GM19351 (cell line): ENCODE measurements at regions not wholly inside any gene's neighbourhood (a gene's known extent, or its start where the extent isn't known, plus 50 kb on each side); places are given as distances from the start of the nearest gene placed in this dataset.
"Not testable (repeated sequence)": the region's sequence is repeated elsewhere in the genome, so short reads cannot be mapped to it uniquely, and the experiment has no call there.

ENCODE experiments used
- ATAC-seq: cut with Tn5 transposase; IDR thresholded peaks from one replicate; pipeline ENCODE4 v1.9.1; 2021; ENCODE audit warnings: mild to moderate bottlenecking, moderate library complexity; ENCODE audit not compliant: unreplicated experiment

DNA sequence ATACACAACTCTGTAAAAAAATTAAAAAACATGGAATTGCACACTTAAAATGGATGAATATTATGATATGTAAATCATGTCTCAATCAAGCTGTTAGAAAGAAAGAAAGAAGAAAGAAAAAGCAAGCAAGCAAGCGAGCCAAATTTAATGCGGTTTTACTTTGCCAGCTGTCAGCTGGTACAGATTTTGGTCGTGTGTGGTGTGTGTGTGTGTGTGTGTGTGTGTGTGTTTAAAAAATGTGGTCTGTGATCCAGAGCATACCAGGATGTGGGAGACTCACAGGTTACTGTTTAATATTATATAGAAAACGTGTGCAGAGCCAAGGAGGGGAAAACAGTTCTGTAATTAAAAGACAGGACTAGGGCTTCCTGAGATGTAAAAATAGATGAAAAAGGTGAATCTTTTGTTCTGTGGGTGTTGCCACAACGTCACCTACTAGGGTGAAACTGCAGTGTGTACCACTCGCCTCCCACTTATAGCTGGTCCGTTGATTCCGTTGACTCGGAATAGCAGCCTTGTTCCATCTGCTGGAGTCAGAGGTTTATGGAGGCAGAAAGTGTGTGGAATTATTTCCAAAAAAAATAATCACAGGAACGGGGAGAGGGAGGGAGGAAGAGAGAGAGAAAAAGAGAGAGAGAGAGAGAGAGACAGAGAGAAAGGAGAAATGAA lies 197.7 kb downstream of the BCAS1 start:
- ATAC-seq, result peak; percentile 58

DNA sequence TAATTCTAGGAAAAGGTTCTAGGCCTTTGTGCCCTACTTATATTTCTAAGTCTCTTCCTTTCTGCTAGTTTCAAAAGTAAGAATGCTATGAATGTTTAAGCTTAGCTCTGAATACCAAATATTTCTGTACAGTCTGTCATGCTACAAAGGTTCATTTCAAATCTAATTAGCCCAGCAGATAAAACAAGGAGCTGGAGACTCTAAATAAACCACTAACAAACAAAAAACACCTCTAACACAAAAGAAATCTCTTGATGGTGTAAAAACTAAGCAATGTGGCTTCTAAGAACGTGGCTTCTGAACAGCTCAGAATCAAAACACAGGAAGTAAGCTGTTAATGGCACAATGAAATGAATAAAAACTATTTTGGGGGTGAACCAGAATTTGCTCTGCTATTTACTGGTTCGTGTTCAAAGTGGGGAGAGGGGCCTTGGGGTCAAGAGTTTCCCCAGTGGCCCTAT lies 198.3 kb downstream of the BCAS1 start:
- ATAC-seq, result no peak

DNA sequence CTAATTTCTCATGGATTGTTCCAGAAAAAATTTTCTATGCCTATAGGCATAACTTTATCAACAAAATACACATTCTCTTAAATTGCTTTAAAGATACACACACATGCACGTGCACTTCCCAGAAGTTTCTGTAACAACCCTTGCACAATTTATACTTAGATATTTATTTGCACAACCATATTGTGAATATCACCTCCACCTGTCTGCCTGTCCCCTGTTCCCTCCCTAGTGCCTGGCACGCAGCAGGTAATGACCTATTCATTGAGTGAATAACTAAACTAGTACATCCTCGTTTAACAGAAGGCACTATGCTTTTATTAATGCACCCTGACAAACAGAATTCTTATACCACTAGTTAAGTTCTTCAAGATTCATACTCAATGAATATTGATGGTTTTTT lies 198.9 kb downstream of the BCAS1 start:
- no peak for ATAC-seq

DNA sequence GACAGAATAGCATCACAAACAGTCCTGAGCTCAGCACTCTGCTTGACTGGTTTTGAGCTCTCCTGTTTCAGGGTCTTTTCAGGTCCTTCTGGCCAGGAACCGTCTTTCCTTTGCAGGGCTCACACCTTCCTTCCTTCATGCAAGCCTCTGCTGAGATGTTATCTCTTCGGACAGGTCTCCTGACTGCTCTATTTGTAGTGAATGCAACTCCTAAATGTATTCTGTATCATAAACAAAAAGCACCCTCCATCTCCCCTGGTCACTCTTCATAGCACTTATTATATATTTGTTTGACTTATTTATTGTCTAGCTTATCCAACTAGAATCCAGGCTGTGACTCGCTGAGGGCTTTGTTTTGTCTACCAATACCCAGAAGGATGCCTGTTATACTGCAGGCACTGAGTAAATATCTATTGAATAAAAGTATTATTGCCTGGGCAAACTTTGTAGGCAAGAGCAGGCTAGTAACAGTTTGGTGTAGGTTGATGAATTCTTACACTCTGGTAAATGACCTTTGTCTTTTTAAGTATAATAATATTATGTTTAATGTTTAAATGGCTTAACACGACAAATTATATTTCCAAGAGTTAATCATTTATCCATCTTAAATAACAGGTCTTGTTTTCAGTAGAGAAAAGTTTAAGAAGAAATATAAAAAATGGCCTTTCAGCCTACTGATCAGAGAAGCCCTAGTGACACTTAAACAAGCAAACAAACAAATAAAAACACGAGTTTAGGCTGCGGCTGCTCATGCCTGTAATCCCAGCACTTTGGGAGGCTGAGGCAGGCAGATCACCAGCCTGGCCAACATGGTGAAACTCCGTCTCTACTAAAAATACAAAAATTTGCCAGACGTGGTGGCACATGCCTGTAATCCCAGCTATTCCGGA lies 199.7 kb downstream of the BCAS1 start:
- no peak for ATAC-seq

DNA sequence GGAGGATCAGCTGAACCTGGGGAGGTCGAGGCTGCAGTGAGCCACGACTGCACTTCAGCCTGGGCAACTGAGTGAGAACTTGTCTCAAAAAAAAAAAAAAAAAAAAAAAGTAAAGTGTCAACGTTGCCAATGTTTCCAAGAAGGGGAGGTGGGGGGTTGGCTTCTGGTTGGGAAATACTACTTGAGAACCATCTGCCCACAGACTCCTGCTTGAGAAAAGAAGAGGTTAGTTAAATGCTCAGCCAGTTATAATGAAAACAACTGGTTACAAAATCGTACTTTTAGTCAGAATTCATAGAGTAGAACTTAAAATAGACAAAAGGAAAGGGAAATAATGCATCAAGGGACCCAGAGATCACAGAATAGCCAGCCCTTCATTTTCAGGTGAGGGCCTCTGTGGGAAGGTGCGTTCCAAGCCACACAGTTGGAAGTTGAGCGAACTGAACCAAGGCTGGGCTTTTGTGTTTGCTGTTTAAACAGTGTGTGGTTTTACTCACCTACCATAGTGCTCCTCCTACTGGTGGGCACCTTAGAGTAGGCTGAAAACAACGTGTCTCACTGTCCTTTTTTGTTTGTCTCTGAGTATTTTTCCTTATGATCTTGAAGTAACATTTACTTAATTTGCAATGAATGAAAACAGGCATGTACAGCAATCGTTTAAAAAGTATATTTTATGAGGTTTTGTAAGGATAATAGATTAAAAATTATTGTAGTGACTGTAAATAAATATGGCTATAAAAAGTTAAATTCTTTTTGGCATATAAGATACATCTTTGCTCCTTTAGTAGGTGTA lies 200.7 kb downstream of the BCAS1 start:
- ATAC-seq, result peak; percentile 52

DNA sequence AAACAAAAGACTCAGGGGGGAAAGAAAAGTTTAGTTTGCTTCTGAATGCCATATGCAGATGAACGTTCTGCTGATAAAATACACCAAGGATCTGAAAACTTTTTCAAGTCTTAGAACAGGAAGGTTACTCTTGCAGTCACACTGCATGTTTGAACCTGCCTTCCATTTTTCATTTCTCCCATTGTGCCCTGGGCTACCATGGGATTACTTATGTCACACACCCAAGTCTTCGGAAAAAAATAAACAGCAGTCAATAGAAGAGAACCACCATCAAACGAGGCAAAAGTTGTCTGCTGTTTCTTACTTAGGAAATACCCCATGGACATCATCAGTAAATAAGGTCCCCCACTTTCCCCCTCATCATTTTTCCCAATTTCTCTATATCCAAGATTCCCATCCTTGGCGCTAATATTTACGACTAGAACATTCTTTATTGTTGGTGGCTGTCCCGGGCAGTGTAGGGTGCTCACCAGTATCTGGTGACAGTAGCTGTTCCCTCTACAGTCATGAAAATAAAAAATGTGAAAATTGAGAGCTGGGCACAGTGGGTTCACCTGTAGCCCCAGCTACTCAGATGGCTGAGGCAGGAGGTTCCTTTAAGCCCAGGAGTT lies 202.5 kb downstream of the BCAS1 start:
- no peak for ATAC-seq

DNA sequence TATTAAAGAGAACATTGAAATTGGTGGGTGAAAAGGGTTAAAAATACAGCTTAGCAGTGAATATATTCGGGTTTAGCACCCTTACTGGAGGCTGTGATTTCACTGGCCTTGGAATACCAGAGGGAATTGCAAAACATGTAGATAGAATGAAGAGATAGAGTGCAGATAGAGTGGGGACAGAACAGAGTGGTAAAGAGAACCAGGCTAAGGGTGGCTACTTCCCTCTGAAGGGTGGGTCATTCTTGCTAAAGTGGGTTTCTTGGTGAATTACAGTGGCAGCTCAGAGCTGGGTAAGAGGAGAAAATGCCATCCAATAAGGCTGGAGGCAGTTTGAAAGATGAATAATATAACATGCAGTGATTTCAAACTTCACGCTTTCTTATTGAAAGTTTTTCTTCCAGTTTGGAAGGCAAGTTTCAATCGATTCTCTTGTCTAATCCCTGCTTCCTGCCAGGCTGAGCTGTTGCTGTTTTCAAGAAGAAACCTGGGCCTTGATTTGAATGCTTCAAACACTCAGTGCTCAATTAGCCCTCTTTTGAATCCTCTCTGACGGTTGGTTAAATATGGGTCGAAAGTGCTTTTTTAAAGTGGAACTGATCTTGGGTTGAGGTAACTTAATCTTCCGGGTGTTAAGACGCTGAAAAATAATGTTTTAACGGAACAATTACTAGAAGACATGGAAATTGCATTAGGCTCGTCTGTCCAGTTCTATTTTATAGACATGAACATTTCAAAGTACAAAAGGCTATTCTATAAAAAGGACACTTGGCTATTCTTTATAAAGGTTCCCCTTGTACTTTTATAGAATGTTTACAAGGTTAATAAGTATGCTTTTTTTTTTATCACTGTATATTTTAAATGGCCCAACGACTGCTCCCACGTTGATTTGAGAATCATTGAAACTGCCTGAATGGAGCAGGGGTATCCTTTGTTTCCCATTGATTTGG lies 203.3 kb downstream of the BCAS1 start:
- peak; percentile 65 for ATAC-seq

DNA sequence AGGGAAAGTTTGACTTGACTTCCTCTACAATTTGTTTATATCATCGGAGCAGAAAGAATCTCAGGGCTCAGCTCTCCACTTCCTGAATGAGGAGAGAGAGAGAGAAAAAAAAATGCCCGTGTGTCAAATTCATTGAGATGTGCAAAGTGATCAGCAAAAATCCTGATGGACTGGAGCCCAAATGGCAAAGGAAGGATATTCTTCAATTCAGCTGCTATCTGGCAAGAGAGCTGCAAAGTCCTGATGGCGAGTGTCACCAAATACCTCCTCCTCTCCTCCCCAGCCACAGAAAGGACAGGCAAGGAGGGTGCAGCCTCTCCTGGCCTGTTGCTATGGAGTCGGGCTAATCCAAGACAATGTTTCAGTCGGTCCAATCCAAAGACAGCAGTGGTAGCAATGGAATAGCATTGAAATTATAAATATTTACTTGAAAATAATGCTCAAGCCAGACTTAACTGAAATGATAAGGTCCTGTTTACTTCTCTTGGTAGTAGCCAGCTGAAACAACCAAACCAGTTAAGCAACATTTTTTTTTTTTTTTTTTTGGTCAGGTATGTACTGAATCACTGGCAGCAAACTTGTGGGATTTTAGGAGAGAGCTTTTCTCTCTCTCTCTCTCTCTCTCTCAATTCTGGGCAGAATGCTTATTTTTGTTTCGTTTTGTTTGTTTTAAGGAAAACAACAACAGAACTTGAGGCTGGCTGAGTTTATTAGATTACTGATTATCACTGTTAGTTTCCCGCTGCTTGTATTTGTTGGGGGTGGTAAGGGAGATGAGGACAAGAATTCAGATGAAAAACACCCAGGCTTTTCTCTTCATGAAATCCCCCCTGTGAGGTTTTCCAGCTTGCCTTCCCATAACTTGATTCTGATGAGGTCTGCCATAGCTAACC lies 204.2 kb downstream of the BCAS1 start:
- ATAC-seq, result no peak

DNA sequence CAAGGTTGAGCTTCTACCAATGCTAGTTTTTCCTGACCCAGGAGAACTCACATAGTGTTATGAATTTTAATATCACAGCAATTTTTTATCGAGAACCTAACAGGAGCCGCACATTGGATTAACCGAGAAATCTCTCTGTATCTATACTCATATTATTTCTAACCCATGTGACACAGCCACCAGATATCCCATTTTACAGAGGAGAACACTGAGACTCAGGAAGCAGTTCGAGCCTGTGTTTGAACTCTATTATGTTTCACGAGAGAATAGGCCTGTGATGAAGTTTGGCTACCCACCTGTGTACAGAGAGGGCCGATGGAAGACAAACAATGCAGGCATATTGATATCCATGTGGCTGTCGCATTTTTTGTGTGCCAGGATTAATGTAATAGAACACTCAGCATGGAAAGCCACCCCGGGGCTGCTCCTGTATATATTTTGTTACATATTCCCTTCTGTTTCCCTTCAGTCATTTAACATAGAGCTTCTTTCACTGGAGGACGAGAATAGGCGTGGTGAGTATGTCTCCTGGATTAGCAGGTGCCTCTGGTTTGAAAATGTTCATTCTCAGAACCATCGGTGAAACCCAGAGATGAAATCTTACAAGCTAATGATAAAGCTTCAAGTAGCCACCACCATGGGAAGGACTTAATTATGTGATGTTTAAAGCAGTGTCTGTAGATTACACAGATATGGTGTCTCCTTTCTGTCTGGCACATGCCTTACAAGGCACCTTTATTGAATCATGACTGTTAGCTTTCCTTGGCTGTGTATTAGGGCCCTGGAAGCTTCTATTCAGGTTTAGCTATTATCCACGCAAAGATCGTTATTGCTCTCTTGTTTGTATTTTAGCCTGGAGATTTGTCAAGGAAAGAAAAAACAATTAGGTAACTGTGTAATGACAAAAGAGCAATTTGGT lies 205.4 kb downstream of the BCAS1 start:
- not testable (repeated sequence) for ATAC-seq

DNA sequence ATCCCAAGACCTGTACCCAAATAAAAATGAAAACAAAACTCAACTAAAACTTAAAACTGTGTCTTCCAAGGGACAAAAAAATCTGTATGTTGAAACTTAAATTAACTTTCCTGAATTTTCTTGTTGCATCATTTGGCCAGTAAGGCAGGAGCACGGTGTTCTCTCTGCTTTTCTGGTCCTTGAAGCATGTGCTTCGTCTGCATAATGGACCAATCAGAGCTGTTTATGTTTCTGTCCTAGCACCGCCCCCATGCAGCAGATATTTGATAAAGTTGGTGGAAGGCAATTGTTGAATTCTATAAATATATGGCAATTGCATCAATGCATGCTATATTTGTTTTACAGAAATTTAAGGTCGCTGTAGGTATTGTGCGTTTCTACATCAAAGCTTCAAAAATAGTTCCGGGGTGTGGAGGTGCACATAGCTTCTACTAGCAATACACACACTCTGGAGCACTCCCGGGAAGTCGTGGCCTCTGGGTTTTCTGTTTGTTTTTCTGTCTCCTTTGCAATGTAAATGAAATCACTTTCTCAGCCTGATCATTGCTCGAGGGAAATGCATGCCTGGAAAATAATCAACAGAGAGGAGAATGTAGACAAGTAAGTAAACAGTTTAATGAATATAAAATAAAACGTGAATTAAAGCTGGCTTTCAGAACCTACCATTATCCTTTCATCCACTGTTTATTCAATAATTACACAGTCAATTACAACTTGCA lies 206.3 kb downstream of the BCAS1 start:
- not testable (repeated sequence) for ATAC-seq

DNA sequence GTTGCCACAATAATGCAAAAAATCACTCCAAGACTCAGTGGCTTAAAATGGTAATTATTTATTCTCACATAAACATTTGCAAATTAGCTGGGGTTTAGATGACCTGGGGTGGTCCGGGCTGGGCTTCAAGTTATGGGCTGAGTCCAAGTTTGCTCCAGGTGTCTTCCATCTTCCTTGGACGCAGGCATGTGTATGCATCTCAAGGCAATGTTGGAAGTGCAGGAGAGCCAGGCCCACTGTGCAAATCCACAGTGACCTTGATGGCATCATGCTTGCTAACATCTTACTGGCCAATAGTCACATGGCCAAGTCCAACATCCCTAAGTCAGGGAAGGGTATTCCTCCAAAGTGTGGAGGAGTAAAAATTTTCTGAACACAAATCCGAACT lies 206.9 kb downstream of the BCAS1 start:
- ATAC-seq, result not testable (repeated sequence)

DNA sequence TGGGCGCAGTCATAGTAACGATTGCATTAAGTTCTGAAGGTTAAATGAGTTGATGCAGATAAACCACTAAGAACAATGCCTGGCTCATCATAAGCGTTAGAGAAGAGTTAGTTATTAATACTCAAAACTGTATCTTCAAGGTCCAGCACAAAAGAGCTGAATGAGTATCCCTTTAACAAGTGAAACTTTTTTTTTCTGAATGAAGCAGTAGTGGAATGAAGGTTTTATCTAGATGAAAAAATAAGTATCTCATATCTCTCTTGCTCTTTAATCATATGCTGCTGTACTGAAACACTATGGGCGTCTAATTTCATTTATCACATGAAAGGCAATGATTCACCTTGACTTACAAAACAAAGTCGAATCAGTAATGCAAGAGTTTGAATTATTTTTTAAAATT lies 207.4 kb downstream of the BCAS1 start:
- ATAC-seq, result not testable (repeated sequence)

DNA sequence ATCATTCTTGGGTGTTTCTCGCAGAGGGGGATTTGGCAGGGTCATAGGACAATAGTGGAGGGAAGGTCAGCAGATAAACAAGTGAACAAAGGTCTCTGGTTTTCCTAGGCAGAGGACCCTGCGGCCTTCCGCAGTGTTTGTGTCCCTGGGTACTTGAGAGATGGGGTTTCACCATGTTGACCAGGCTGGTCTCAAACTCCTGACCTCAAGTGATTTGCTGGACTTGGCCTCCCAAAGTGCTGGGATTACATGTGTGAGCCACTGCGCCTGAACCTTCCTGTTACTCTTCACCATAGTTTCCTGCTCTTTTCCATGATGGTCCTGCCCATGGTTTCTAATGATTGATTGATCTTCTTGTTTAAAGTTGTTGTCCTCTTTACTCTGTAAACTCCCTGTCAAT lies 207.9 kb downstream of the BCAS1 start:
- not testable (repeated sequence) for ATAC-seq

DNA sequence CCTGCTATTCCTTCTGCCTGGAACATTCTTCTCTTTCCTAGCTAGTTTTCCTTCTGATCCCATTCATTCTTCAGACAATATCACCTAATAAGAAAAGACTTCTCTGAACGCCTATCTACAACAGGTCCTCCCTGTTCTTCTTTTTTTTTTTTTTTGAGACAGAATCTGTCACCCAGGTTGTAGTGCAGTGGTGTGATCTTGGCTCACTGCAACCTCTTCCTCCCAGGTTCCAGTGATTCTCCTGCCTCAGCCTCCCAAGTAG lies 208.3 kb downstream of the BCAS1 start:
- not testable (repeated sequence) for ATAC-seq

DNA sequence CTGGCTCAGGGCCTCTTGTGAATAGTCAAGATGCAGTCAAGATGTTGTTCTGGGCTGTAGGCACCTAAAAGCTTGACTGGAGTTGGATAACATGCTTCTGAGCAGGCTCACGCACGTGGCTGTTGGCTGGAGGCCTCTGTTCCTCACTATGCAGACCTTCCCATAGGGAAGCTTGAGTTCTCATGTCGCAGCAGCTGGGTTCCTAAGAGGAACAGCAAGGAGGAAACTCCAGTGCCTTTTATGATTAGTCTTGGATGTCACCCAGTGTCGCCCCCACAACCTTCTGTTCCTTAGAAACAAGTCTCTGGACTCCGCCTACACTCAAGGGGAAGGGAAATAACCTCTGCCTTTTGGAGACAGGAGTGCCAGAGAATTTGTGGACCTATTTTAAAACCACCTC lies 210.7 kb downstream of the BCAS1 start:
- no peak for ATAC-seq

DNA sequence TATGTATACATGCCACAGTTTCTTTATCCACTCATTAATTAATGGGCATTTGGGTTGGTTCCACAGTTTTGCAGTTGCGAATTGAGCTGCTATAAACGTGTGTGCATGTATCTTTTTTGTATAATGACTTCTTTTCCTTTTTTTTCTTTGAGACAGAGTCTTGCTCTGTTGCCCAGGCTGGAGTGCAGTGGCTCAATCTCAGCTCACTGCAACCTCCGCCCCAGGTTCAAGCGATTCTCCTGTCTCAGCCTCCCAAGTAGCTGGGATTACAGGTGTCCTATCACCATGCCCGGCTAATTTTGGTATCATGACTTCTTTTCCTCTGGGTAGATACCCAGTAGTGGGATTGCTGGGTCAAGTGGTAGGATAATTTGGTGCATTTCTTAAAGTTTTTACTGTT lies 211.4 kb downstream of the BCAS1 start:
- ATAC-seq, result not testable (repeated sequence)

DNA sequence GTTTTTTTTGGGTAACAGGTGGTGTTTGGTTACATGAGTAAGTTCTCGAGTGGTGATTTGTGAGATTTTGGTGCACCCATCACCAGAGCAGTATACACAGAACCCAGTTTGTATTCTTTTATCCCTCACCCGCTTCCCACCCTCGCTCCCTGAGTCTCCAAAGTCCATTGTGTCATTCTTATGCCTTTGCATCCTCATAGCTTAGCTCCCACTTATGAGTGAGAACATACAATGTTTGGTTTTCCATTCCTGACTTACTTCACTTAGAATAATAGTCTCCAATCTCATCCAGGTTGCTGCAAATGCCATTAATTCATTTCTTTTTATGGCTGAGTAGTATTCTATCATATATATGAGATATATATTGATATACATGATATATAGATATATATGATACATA lies 211.9 kb downstream of the BCAS1 start:
- not testable (repeated sequence) for ATAC-seq
